ENCODE measurements at regions not wholly inside any gene's neighbourhood (a gene's known extent, or its start where the extent isn't known, plus 50 kb on each side); places are given as distances from the start of the nearest gene placed in this dataset.

- Mint-ChIP-seq H3K27me3 (ENCODE audit: unreplicated experiment) (no peaks in the 10 kb centered on the region), H3K4me3 (ENCODE audit: low read depth, unreplicated experiment) (no peak overlapping the region), H3K4me1 (ENCODE audit: low read depth, unreplicated experiment) (peaks cover 11% of the 10 kb centered on the region), H3K27ac (ENCODE audit: unreplicated experiment) (no peak overlapping the region), H3K36me3 (ENCODE audit: insufficient read depth, unreplicated experiment) (no peaks in the 10 kb centered on the region), H3K9me3 (ENCODE audit: low read depth, unreplicated experiment) (peaks cover 2% of the 10 kb centered on the region)
- intact Hi-C loops (cut with micrococcal nuclease; ENCODE audit: unreplicated experiment) = no loop called here
- DNase-seq = no peak
- CTCF ChIA-PET = no interaction called here
- BruUV-seq (replicated peaks) = no TSS peak
- no peak for TF ChIP-seq CTCF (IDR thresholded peaks at IDR 0.05; ENCODE audit: unreplicated experiment)
Observed at GRCh38 chr12:24718617-24719016, 230.3 kb downstream of the BCAT1 start.

GRCh38 chr12:24714237-24714636 lies 234.7 kb downstream of the BCAT1 start:
- Mint-ChIP-seq H3K36me3 (ENCODE audit: insufficient read depth, unreplicated experiment) (no peaks in the 10 kb centered on the region), H3K27me3 (ENCODE audit: unreplicated experiment) (no peaks in the 10 kb centered on the region), H3K9me3 (ENCODE audit: low read depth, unreplicated experiment) (no peaks in the 10 kb centered on the region), H3K27ac (ENCODE audit: unreplicated experiment) (no peak overlapping the region), H3K4me1 (ENCODE audit: low read depth, unreplicated experiment) (peaks cover 2% of the 10 kb centered on the region), H3K4me3 (ENCODE audit: low read depth, unreplicated experiment) (no peak overlapping the region)
- CTCF ChIA-PET = no interaction called here
- TF ChIP-seq CTCF (IDR thresholded peaks at IDR 0.05; ENCODE audit: unreplicated experiment) = no peak
- no TSS peak for BruUV-seq (replicated peaks)
- intact Hi-C loops (cut with micrococcal nuclease; ENCODE audit: unreplicated experiment) = no loop called here
- DNase-seq = no peak

GRCh38 chr12:24711056-24712008 lies 237.6 kb downstream of the BCAT1 start:
- Mint-ChIP-seq H3K9me3 (ENCODE audit: low read depth, unreplicated experiment) (no peaks in the 10 kb centered on the region), H3K4me1 (ENCODE audit: low read depth, unreplicated experiment) (no peaks in the 10 kb centered on the region), H3K36me3 (ENCODE audit: insufficient read depth, unreplicated experiment) (no peaks in the 10 kb centered on the region), H3K27ac (ENCODE audit: unreplicated experiment) (no peak overlapping the region), H3K27me3 (ENCODE audit: unreplicated experiment) (no peaks in the 10 kb centered on the region), H3K4me3 (ENCODE audit: low read depth, unreplicated experiment) (no peak overlapping the region)
- no TSS peak for BruUV-seq (replicated peaks)
- DNase-seq = no peak
- CTCF ChIA-PET = interaction anchor here (0.8 kb wide), 1 partner anchor 10 kb away, joined by 3 read pairs; no protein-coding TSS in a partner anchor
- TF ChIP-seq CTCF (IDR thresholded peaks at IDR 0.05; ENCODE audit: unreplicated experiment) = no peak
- intact Hi-C loops (cut with micrococcal nuclease; ENCODE audit: unreplicated experiment) = no loop called here

GRCh38 chr12:24709216-24709615 lies 239.7 kb downstream of the BCAT1 start:
- H3K27me3 Mint-ChIP-seq (ENCODE audit: unreplicated experiment) = peaks cover 9% of the 10 kb centered on the region
- no peak for TF ChIP-seq CTCF (IDR thresholded peaks at IDR 0.05; ENCODE audit: unreplicated experiment)
- no peaks in the 10 kb centered on the region for H3K4me1 Mint-ChIP-seq (ENCODE audit: low read depth, unreplicated experiment)
- CTCF ChIA-PET = no interaction called here
- no TSS peak for BruUV-seq (replicated peaks)
- no peak for DNase-seq
- intact Hi-C loops (cut with micrococcal nuclease; ENCODE audit: unreplicated experiment) = no loop called here
- no peaks in the 10 kb centered on the region for H3K36me3 Mint-ChIP-seq (ENCODE audit: insufficient read depth, unreplicated experiment)
- H3K4me3 Mint-ChIP-seq (ENCODE audit: low read depth, unreplicated experiment) = no peak overlapping the region
- H3K9me3 Mint-ChIP-seq (ENCODE audit: low read depth, unreplicated experiment) = no peaks in the 10 kb centered on the region
- H3K27ac Mint-ChIP-seq (ENCODE audit: unreplicated experiment) = no peak overlapping the region

Data from Calu3 (cell line).